NCI-H524 treated with DMSO at 0.1 percent for 48 hours (cell line): ENCODE measurements at regions not wholly inside any gene's neighbourhood (a gene's known extent, or its start where the extent isn't known, plus 50 kb on each side); places are given as distances from the start of the nearest gene placed in this dataset.
A peak's percentile ranks its signal among the peaks of the same experiment; 100 is the strongest.

ENCODE experiments used
- DNase-seq: peaks from one replicate; lab custom pipeline; 2025; lab: John Stamatoyannopoulos, UW

DNA sequence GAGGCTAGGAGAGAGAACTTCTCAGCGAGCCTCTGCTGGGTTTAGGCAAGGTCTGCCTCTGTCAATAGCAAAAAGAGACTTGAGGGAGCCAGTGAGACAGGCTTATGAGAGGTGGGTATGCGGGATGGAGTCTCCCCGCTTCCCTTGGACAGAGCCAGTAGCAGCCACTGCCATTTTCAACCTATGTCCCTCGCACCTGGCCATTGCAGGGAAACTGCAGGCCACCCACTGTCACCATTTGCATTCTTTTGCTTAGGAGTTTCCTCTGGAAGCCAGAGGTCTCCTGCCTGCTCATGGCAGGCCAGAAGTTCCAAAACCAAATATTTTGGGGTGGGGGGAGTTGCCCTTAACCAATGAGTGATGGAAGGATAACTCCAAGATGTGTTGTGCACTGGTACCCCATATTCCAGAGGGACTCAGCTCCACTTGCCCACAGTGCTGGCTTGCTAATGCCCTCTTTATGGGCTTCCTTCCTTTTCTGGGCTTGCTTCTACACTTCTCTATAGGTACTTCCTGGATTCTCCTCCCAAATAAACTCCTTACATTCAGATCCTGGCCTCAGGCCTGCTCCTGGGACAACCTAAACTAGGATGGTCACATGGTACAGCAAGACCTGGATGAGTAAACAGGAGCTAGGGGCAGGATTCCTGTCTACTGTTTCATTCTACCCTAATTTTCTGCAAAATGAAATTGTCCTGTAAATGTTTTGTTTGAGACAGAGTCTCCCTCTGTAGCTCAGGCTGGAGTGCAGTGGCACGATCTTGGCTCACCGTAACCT is 108.9 kb upstream of the PROK2 start:
- no peak for DNase-seq

DNA sequence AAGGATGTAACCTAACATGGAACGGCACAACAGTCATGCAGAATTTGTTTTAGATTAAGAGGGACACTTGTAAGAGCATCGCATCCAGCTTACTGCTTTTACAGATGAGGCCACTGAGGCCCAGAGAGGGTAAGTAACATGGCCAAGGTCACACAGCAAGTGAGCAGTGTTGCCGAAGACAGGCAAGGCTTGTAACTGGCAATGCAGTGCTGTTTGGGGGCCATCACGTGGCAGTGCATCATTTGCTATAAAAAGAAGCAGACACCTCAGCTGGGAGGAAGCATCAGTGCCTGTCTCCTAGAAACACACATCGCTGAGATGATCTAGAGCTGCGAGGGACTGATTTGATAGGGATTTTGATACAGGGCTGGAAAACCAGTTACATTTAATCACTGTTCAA is 108.2 kb upstream of the PROK2 start:
- DNase-seq = no peak

DNA sequence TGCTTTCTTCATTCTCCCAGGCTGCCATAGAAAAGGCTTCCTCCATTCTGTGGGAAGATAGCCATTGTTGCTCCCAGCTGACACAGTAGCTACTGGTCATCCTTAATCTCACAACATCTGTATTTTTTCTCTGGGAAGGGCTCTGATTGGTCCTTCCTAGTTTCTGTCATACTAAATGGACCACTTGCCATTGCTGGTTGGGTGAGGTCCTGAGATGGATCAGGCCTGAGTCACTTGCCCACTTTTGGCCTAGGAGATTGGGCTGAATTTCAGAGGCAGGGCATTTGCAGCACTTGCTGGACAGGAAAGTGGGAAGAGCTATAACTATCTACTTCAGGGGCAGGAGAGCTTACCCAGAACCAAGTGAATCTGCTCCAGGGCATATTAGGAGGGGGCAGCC is 106.5 kb upstream of the PROK2 start:
- DNase-seq = no peak

DNA sequence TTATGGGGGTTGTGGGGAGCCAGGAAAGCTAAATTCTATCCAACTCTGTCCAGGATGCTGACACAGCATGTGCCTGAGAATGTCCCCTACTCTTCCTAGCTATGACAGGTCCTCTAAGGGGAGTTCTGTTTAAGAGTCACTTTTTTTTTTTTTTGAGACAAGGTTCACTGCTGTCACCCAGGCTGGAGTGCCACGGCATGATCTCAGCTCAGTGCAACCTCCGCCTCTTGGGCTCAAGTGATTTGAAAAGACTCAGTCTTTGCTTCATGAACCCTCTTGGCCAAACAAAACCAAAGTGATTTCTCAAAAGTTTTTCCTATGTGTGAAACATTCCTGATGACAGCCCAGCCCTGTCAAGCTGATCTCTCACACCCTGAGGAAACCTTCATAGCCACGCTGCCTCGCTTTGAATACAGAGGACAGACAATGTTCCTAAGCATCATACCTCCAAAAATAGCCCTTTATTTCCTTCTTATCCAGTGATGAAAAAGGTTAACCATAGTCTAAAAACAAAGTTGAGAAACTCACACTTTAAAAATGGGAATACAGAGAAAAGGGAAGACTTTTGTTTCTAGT is 105.5 kb upstream of the PROK2 start:
- DNase-seq = no peak

GRCh38 chr3:71887256-71887655 is 102.3 kb upstream of the PROK2 start:
- peak; percentile 7 for DNase-seq

DNA sequence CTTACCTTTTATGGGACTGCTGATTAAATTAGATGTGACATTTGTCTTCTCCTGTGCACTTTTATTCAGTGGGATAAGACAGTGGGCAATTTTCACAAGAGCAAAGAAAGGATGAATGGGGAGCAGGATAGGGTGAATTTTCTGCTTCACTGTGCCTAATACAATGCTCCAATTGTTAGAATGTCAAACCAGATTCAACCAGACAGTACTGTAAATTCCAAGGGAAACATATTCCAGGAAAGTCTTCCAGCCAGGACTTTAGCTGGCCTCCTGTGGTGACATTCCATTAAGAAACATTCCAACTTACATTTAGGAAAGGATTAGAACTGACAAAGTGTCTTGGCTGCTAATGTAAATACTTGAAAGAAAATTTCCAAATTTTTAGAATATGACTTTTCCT is 100.1 kb upstream of the PROK2 start:
- DNase-seq = no peak

GRCh38 chr3:71881732-71882131 is 96.8 kb upstream of the PROK2 start:
- DNase-seq = no peak

- DNase-seq = no peak
Measured at GRCh38 chr3:71881041-71881440, 96.1 kb upstream of the PROK2 start.

DNA sequence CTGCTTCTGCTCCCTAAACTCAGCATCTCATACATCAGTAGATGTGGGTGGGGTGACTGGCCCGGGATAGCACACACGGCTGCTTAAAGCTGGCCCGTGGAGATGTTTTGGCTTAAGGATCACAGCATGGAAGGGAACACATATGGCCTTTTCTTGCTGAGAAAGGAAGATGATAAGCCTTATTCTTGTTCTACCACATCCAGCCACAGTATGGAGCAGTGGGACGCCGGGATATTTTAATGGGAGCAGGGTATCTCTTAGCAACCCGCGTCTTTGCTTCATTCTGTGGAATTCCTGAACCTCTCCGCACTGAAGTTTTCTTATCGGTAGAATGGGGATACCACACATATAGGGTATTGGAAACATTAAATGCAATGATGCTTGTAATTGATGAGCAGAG is 94.1 kb upstream of the PROK2 start:
- DNase-seq = no peak

DNA sequence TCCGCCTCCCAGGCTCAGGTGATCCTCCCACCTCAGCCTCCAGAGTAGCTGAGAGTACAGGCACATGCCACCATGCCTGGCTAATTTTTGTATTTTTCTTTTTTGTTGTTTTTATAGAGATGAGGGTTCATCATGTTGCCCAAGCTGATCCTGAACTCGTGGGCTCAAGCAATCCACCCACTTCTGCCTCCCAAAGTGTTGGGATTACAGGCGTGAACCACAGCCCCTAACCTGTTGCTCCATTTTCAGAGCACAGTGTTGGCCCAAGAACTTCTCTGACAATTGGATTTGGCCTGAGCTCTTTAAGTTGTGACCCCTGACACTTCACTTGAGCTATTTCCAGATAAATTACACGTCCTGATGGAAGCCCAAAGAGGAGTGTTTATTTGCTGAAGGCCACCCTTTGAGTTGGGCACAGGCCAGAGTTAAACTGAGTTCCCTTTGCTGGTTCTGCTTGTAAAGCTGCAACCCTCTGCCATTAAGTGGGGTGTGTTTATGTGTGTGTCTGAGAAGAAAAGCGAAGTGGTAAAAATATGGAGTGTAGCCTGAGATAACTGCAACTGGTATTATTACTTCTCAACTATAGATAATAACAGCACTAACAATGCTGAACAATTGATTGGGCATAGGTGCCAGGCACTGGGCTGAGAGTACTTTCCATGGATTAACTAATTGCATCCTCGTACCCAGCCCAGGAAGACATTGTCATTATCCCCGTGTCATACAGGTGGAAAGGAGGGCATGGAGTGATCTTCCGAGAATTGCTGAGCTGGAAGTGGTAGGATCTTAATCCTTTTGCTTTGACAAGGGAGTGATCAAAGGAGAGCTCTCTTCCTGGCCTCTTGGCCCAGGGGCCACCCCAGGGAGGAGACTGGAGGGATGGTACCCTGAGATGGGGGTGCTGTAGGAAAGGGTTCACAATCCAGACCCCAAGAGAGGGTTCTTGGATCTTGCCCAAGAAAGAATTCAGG is 91.5 kb upstream of the PROK2 start:
- no peak for DNase-seq

- peak; percentile 39 for DNase-seq
Measured at GRCh38 chr3:71875461-71875947, 90.6 kb upstream of the PROK2 start.

DNA sequence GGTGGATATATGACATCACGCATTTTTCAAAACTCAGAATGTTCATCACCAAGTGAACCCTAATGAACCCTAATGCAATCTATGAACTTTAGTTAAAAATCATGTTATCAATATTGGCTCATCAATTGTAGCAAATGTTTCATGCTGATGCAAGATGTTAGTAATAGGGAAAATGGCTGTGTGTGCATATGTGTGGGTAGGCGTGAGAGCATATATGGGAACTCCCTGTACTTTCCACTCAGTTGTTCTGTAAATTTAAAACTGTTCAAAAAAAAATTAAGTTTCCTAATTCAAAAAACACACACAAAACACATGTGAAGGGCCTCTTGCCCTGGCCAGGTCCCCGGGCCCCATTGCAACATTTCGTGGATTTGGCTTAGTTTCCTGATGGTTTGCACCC is 89.7 kb upstream of the PROK2 start:
- DNase-seq = no peak

- DNase-seq = no peak
Measured at GRCh38 chr3:71873093-71873611, 88.2 kb upstream of the PROK2 start.

GRCh38 chr3:71872256-71872655 is 87.3 kb upstream of the PROK2 start:
- DNase-seq = no peak

- DNase-seq = no peak
Measured at GRCh38 chr3:71870966-71871512, 86.1 kb upstream of the PROK2 start.

- no peak for DNase-seq
Measured at GRCh38 chr3:71868876-71869275, 83.9 kb upstream of the PROK2 start.

DNA sequence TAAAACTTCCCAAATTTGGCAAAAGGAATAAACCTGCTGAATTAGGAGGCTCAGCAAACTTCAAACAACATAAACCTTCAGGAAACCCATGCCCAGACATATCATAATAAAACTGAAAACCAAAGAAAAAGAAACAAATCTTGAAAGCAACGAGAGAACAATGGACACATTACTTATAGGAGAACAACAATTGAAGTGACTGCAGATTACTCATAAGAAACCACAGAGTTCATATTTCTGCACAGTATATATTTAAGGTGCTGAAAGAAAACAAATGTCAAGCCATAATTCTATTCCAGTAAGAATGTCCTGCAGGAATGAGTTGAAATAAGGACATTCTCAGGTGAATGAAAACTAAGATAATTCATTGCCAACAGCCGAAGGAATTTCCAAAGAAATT is 80.8 kb upstream of the PROK2 start:
- DNase-seq = no peak

DNA sequence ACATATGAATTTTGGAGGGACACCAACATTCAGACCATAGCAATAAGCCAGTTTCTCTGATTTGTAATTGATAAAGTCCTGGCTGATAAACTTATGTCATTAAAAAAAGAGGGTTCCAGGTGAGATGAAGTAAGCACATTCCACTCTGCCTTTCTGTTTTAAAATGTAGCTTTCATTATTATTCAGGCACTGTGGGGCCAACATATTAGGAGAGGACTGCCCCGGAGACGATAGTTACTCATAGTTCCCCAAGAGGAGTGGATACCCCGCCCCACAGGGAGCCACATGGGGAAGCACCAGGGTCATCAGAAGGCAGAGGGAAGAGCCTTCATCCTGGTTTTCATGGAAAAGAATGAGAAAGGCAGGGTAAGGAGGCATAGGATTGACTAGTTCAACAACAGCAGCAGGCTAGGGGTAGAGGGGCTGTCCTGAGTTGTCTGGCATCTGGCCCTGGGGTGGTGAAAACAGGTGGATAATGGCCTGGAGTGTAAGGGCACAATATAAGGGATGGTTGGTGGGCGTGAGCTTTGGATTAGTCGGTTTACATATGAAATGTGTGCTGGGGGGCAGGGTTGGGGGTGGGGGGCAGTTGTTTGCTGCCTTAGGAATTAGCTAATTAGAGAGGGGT is 78.7 kb upstream of the PROK2 start:
- peak; percentile 96 for DNase-seq

DNA sequence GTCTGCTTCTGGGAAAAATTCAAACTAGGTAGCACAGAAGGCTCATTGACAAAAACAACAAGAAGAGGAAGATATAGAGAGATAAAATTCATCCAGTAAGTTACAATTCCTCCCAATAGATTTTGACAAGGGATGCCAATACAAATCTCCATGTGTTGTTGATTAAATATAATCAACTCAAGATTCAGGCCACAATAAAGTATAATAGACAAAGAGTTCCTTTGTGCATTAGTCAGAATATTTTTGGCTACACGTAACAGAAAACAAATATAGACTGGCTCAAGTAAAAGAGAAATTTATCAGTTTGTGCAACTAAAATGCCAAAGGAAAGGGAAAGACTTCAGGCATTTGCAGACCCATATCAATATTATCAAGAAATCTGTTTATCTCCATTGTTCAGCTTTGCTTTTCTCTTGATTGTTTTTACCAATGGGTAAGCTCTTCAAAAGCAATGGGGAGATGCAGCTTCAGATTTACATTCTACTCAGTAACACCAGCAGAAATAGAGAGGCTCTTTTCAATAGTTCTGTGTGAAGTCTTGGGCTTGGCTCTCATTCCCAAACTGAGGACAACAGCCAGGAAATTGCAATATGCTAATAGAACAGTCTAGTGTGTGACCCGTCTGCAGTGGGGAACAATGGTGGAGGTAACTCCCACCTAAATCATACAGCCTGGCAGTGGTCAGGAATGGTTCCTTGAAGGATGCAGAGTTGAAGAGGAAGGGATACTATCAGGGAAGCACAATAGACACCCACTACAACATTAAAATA is 77.6 kb upstream of the PROK2 start:
- DNase-seq = no peak

GRCh38 chr3:71859123-71859519 is 74.2 kb upstream of the PROK2 start:
- peak; percentile 14 for DNase-seq
